GM13976 (cell line): ENCODE measurements at regions not wholly inside any gene's neighbourhood (a gene's known extent, or its start where the extent isn't known, plus 50 kb on each side); places are given as distances from the start of the nearest gene placed in this dataset.

Experiments
- DNase-seq: peaks from one replicate; pipeline ENCODE4 v3.0.0; 2012; ENCODE audit warnings: low spot score
- CTCF ChIP-seq: IDR thresholded peaks from 2 replicates; pipeline ENCODE4 v1.5.1; 2012; ENCODE audit warnings: borderline replicate concordance, mild to moderate bottlenecking; ENCODE audit not compliant: insufficient read depth; ENCODE audit errors: extremely low read depth, missing control alignments, control extremely low read depth
- in situ Hi-C: fragments of 300-500 bp; cut with MboI; formaldehyde crosslinking; loops from one replicate; pipeline ENCODE4 v1.12.0; 2022; ENCODE audit warnings: low sequenced_read_pairs, mixed read lengths, inconsistent platforms; ENCODE audit not compliant: unreplicated experiment

GRCh38 chrX:99800016-99800415 lies 610.1 kb downstream of the PCDH19 start:
- TF ChIP-seq CTCF = no peak
- in situ Hi-C loops = no loop called here
- no peak for DNase-seq

GRCh38 chrX:99798936-99799335 lies 611.1 kb downstream of the PCDH19 start:
- DNase-seq = no peak
- no peak for TF ChIP-seq CTCF
- in situ Hi-C loops = no loop called here

GRCh38 chrX:99795495-99795894 lies 614.6 kb downstream of the PCDH19 start:
- no peak for DNase-seq
- in situ Hi-C loops = no loop called here
- TF ChIP-seq CTCF = no peak

GRCh38 chrX:99782516-99783040 lies 627.5 kb downstream of the PCDH19 start:
- no peak for TF ChIP-seq CTCF
- no peak for DNase-seq
- in situ Hi-C loops = no loop called here

- in situ Hi-C loops = no loop called here
- no peak for TF ChIP-seq CTCF
- no peak for DNase-seq
These were observed 632.2 kb downstream of the PCDH19 start for GRCh38 chrX:99777912-99778311.

- no peak for DNase-seq
- in situ Hi-C loops = no loop called here
- TF ChIP-seq CTCF = no peak
These were observed 648.3 kb downstream of the PCDH19 start for GRCh38 chrX:99761731-99762130.

- DNase-seq = no peak
- no peak for TF ChIP-seq CTCF
- in situ Hi-C loops = no loop called here
These were observed 657.3 kb downstream of the PCDH19 start for GRCh38 chrX:99752776-99753175.
